COLO668 (cell line): ENCODE measurements at regions not wholly inside any gene's neighbourhood (a gene's known extent, or its start where the extent isn't known, plus 50 kb on each side); places are given as distances from the start of the nearest gene placed in this dataset.

Experiments used
- DNase-seq: peaks from one replicate; lab custom pipeline; 2025; ENCODE audit not compliant: unreplicated experiment; lab: John Stamatoyannopoulos, UW

DNA sequence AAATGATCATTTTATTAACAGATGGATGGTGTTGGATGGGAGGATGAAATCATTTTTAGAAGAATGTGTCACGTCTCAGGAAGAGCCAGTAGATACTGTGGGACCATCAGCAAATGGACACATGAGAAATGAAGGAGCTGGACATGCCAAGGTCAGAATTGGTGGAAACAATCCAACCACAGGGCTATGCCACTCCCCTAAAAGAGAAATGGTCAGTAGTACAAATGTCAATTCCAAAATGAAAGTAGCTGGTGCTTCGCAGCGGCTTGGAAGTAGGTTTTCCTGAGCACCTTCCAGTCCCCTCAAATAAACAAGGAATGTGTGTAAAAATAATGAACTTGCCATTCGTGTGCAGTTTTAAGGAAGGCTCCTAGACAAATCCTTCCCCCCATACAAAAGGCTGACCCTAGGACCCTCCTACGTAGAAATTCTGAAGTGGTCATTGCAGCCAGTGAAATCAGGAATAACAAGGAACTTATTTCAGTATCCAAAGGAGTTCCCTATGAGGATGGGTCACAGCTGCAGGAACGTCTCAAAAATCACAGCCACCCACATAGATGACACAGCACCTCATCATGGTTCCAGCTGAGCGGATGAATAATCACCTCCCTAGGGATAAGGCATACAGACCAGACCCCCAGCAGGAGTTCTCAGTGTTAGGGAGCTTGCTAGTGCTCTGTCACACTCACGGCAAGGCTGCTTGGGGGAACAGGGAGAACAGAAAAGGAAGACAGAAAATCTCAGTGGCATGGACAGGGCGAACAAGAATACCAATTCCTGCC, 239.2 kb downstream of the HS3ST3A1 start:
- DNase-seq = no peak

DNA sequence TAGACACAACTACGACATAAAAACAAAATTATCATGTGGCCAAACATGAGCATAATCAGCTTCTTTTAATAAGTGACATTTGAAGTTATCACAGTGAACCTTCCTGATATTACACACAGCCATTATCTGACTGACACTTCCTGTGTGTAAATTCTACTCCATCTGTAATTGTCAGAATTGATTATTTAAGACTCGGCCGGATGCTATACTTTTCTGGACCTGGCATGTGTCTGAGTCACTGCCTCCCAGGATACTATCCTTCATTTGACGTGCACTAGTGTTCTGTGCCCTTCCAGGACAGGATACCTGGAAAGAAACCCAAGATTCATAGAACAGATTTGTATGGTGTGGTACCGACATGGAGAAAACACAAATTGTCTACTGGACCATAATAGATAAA, 242.0 kb downstream of the HS3ST3A1 start:
- no peak for DNase-seq

DNA sequence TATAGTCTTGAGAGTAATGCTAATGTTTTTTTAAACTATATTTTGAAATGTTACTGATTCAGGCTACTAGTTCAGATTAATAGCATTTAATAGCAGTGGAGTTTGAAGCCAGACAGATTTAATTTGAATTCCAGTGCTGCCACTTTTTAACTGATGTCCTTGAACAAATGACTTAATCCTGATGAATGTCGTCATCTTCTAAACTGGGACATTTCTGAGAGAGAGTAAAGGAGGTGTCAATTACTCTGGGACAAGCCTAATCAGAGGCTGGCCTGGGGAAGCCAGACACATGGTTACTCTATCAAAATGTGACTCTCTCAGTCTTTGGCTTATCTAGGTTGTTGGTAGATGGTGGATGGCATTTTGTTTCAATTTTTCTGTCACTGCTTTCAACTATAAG, 246.7 kb downstream of the HS3ST3A1 start:
- DNase-seq = no peak

DNA sequence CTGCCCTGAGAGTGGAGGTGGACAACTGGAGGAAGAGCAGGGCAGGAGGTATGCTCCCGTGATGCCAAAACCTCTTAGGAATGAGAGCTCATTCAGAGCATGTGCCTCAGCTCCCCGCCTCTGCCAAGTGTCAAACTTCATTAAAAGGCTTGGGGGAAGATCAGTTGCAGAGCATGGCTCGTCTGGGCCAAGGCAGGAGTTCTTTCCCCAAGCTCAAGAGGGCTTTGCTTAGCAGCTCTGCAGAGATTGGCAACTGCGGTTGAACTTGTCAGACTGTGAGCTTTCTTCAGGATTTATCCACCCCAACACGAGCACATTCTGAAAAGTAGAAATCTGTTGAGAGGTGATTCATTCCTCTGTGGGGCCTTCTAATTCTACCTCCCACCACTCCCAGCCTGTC, 248.1 kb downstream of the HS3ST3A1 start:
- no peak for DNase-seq

DNA sequence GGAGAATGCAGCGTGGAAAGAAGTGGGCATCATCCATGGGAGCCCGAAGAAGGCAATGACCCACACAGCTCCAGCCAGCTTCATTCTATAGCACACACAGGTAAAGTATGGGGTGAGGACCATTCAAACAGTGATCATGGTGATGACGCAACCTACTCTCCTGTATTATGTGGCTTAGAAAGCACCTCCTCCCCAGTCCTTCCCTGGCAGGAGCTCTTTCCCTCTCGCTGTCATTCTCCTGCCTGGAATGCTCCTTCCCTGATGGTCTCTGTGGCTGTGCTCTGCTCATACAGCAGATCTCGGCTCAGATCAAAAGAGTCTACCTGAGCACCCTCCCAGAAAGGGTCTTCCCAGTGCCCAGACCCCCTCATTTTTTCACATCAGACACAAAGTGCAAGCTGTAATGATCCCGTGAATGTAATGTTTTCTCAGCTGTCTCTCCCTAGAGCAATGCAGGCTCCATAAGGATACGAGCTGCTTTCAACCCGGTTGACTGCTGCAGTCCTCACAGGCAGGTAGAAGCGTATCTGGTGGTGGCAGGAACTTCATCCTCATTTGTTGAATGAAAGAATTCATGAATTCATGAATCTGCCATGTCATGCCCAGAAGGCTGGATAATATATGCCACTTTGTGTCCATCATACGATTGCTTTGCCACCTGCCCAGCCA, 248.8 kb downstream of the HS3ST3A1 start:
- DNase-seq = no peak

- no peak for DNase-seq
Observed at GRCh38 chr17:13351046-13351445, 250.7 kb downstream of the HS3ST3A1 start.

DNA sequence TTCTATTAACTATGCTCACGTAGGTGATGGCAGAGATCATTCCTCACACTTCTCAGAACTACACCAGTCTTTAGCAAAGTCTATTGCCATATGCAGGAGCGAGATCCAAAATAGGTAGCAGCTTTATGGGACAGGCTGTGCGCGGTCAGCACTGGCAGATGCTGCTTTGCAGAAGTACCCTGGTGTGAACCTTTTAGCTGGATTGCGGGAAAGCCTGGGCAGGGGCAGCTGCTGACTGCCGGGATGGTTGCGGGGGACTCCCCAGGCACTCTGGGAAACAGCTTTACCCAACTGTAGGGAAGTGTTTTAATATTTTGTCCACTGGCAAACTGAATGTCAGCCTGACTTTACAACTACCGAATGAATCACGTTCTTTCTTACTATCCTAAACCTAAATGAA, 251.3 kb downstream of the HS3ST3A1 start:
- no peak for DNase-seq

DNA sequence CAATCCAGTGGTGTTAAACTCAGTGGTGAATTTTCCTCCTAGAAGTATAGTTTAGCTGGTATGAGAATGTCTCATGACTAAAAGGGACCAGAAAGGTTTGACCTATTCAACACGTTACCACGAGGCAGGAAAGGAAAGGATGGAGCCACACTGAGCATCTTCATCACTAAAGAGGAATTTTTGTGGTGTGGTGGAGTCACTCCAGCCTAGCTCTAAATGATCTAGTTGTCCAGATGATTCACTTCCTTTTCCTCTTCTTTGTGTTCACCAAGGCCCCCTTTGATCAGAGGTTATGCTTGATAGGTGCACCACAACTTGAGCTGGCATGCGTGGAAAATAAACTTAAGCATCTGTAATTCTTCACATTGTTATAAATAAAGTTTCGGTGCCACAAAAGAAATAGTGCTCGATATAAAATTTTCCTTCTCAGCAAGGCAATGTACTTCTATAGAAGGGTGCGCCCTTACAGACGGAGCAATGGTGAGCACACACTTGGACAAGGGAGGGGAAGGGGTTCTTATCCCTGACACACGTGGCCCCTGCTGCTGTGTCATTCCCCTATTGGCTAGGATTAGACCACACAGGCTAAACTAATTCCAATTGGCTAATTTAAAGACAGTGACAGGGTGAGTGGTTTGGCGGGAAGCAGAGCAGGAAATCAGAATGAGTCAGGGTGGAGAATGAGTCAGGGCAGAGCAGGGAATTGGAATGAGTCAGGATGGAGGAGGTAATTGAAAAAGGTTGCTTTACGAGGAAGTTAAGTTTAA, 254.6 kb downstream of the HS3ST3A1 start:
- DNase-seq = no peak

DNA sequence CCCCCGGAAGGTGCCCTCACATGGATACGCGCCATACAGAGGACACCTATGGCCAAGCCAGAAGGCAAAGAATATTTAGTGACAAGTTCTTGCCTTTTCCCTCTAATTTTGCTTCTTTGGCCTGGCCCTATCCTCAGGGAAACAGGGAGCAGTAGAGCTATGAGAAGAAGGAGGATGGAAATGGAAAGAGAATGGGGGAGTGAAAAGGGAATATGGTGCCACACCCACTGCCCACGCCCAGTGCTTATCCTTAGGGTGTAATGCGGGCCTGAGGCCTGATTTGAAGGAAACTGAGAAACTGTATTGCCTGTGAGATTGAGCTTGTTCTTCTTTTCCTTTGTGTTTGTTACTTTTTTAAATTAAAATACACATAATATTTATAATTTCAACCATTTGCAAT, 255.1 kb downstream of the HS3ST3A1 start:
- DNase-seq = no peak

- no peak for DNase-seq
Observed at GRCh38 chr17:13346081-13346533, 255.6 kb downstream of the HS3ST3A1 start.

DNA sequence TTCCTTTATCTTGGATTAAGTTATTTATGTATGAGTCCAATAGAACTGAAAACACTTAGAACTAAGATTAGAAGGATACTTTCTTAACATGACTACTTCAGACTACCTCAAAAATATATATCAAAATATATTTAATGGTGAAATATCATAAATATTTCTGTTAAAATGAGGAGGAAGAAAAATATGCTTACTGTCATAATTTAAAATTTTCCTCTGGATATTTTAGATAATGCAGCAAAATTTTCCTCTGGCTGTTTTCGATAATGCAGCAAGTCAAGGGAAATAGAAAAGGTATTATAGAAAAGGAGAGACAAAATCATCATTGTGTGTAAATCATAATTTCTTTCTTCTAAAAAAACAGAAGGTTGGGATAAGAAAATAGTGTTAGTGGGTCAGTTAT, 263.3 kb downstream of the HS3ST3A1 start:
- DNase-seq = no peak

DNA sequence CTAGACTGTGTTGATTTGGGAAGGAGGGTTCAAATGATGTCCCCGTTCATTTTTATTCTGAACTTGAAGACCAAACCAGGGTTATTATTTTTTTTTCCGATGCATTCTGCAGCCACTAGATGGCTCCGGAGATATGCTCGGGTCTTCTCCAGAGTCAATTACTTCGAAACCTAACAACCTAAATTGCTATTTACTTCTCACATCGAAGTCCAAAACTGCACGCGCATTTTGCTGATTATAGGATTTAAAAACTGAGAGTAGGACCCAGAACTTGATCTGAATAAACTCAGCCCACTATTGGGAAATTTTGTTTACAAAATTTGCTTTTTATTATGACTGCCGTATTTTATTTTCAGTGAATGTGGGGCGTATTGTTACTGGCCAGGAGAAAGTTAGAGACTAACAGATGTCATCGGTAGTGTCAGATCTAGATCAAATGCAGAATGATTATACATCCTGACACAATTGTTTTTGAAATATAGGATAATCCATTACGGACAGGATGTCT, 263.8 kb downstream of the HS3ST3A1 start:
- DNase-seq = peak; percentile 1

GRCh38 chr17:13337151-13337550, 264.6 kb downstream of the HS3ST3A1 start:
- no peak for DNase-seq

- DNase-seq = no peak
Observed at GRCh38 chr17:13334374-13334773, 267.4 kb downstream of the HS3ST3A1 start.

GRCh38 chr17:13333661-13334060, 268.1 kb downstream of the HS3ST3A1 start:
- DNase-seq = no peak

- no peak for DNase-seq
Observed at GRCh38 chr17:13332207-13332606, 269.5 kb downstream of the HS3ST3A1 start.

- DNase-seq = no peak
Observed at GRCh38 chr17:13329421-13329820, 272.3 kb downstream of the HS3ST3A1 start.

- DNase-seq = no peak
Observed at GRCh38 chr17:13323990-13324389, 277.7 kb downstream of the HS3ST3A1 start.

GRCh38 chr17:13321951-13322701, 279.6 kb downstream of the HS3ST3A1 start:
- DNase-seq = no peak

DNA sequence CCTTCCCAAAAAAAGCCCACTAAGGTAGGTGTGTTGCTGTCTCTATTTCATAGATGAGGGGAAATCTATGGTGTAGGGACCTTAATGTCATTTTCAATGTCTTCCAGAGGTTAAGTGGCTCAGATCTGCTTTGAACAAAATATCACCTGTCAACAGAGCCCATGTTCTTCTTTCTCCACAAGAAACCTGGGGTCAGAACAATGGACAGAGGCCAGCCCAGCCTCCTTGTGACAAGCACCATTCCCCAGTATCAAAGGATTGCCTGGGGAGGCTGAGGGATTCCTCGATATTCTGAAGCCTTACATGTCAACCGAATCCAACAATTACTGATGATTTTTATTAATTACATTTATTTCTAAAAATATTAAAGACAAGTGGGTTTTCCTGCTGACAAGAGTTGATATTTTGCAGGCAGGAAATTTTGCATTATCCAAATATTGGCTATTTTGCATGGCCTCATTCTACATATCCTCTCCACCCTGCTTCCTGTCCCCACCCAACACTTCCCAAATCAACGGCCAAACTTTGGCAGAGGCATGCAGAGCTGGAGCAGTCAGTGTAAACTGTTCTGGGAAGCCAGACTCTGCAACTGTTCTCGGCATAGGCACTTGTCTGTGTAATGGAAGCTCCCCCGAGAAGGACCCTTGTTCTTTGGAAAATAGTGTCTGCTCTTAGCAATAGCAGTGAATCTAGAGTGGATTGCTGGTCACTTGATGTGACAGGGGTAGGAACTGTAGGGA, 281.5 kb downstream of the HS3ST3A1 start:
- DNase-seq = no peak
